Parathyroid adenoma (tissue), 2 donors: ENCODE measurements at regions not wholly inside any gene's neighbourhood (a gene's known extent, or its start where the extent isn't known, plus 50 kb on each side); places are given as distances from the start of the nearest gene placed in this dataset.
"Not testable (repeated sequence)": the region's sequence is repeated elsewhere in the genome, so short reads cannot be mapped to it uniquely, and the experiment has no call there.

Source experiments
- H2AFZ ChIP-seq: fragments of 300-600 bp; sonication (generic); one replicate; pipeline ENCODE4 v1.7.0; 2017; ENCODE audit warnings: antibody characterized with exemption, mild to moderate bottlenecking
- H3K27ac ChIP-seq: fragments of 300-600 bp; sonication (generic); one replicate; pipeline ENCODE4 v1.7.0; 2017
- H3K27me3 ChIP-seq: fragments of 300-600 bp; sonication (generic); one replicate; pipeline ENCODE4 v1.7.0; 2017; ENCODE audit warnings: low read length; ENCODE audit not compliant: control insufficient read depth, insufficient read depth
- H3K36me3 ChIP-seq: fragments of 300-600 bp; sonication (generic); one replicate; pipeline ENCODE4 v1.7.0; 2017; ENCODE audit warnings: low read length; ENCODE audit not compliant: control insufficient read depth, insufficient read depth
- H3K4me1 ChIP-seq: fragments of 300-600 bp; sonication (generic); one replicate; pipeline ENCODE4 v1.7.0; 2017; ENCODE audit warnings: control low read depth
- H3K4me2 ChIP-seq: fragments of 300-600 bp; sonication (generic); one replicate; pipeline ENCODE4 v1.7.0; 2017; ENCODE audit warnings: low read length
- H3K4me3 ChIP-seq: fragments of 300-600 bp; sonication (generic); one replicate; pipeline ENCODE4 v1.7.0; 2017; ENCODE audit warnings: low read depth, low read length
- H3K79me2 ChIP-seq: fragments of 300-600 bp; sonication (generic); one replicate; pipeline ENCODE4 v1.7.0; 2017; ENCODE audit warnings: control low read depth
- H3K9ac ChIP-seq: fragments of 300-600 bp; sonication (generic); one replicate; pipeline ENCODE4 v1.7.0; 2017; ENCODE audit warnings: mild to moderate bottlenecking
- H3K9me3 ChIP-seq: fragments of 300-600 bp; sonication (generic); one replicate; pipeline ENCODE4 v1.7.0; 2017; ENCODE audit warnings: low read length; ENCODE audit not compliant: control insufficient read depth
- TF ChIP-seq, protein P1 (sequence below): fragments of 300-600 bp; sonication (generic); IDR thresholded peaks from one replicate; pipeline ENCODE4 v1.7.0; 2017; ENCODE audit warnings: antibody characterized with exemption, mild to moderate bottlenecking
- donor health status: primary hyperparathyroidism.

DNA sequence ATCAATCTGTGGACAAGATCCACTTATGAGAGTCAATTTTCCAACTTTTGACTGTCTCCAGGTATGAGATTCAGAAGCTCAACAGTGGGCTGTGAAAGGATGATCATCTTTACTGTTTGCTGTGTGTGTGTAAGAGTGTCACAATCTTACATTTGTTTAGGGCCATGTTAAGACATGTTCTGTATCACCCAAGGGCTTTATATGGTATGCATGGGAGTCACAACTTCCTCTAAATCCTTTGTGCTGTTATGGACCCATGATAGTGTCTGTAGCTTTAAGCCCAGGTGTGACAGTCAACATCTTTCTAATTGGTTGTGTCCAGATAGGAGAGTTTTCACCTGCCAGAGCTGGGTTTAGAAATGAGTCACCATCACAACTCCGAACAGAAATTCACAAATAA is 70.2 kb downstream of the ZNF726 start:
- H3K9ac ChIP-seq, H3K4me3 ChIP-seq, H2AFZ ChIP-seq, H3K4me2 ChIP-seq, H3K9me3 ChIP-seq, H3K4me1 ChIP-seq, H3K36me3 ChIP-seq, H3K27me3 ChIP-seq, H3K79me2 ChIP-seq, H3K27ac ChIP-seq: not testable (repeated sequence)

DNA sequence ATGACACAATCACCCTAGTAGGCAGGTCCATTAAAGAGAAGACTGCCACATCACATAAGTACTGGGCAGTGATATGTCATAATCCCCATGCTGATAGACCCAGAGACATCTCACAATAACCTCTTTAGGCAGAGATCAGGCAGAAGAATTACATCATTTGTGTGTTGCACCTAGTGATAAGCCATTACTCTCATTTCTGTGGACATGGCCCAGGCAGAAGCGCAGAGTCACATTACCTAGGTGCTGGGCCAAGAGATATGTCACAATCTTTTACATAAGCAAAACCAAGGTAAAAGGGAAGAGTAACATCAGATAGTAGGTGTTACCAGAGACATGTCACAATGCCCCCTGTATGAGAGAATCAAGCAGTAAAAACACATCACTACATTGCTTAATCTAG is 71.9 kb downstream of the ZNF726 start:
- Histone ChIP-seq H3K36me3 (no peaks in the 10 kb centered on the region), H3K9me3 (no peaks in the 10 kb centered on the region), H3K4me3 (no peak overlapping the region), H3K4me1 (peaks cover 11% of the 10 kb centered on the region), H3K79me2 (no peaks in the 10 kb centered on the region), H3K9ac (no peak overlapping the region), H3K27me3 (no peaks in the 10 kb centered on the region), H2AFZ (no peak overlapping the region), H3K4me2 (no peak overlapping the region), H3K27ac (no peak overlapping the region)
- TF ChIP-seq, protein P1, sequence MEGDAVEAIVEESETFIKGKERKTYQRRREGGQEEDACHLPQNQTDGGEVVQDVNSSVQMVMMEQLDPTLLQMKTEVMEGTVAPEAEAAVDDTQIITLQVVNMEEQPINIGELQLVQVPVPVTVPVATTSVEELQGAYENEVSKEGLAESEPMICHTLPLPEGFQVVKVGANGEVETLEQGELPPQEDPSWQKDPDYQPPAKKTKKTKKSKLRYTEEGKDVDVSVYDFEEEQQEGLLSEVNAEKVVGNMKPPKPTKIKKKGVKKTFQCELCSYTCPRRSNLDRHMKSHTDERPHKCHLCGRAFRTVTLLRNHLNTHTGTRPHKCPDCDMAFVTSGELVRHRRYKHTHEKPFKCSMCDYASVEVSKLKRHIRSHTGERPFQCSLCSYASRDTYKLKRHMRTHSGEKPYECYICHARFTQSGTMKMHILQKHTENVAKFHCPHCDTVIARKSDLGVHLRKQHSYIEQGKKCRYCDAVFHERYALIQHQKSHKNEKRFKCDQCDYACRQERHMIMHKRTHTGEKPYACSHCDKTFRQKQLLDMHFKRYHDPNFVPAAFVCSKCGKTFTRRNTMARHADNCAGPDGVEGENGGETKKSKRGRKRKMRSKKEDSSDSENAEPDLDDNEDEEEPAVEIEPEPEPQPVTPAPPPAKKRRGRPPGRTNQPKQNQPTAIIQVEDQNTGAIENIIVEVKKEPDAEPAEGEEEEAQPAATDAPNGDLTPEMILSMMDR, result no peak

DNA sequence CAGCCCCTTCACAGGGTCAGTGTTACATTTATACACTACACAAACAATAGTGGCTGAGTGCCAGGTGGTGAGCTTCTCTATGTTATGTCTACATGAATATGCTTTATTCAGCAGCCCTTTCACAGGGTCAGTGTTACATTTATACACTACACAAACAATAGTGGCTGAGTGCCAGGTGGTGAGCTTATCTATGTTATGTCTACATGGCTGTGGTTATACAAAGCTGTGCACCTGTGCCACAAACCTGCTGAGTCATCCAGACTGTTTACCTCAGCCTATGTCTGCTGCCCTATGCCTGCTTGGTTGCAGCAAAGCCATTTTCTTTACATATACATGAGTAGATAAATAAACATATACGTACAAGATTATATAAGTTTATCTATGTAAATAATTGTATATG is 76.5 kb downstream of the ZNF726 start:
- Histone ChIP-seq H3K36me3 (no peaks in the 10 kb centered on the region), H2AFZ (no peak overlapping the region), H3K9me3 (no peaks in the 10 kb centered on the region), H3K4me3 (no peak overlapping the region), H3K4me2 (peak overlapping the region; percentile 8), H3K27ac (no peak overlapping the region), H3K4me1 (peaks cover 11% of the 10 kb centered on the region), H3K27me3 (no peaks in the 10 kb centered on the region), H3K79me2 (no peaks in the 10 kb centered on the region), H3K9ac (no peak overlapping the region)
- TF ChIP-seq, protein P1, result no peak

DNA sequence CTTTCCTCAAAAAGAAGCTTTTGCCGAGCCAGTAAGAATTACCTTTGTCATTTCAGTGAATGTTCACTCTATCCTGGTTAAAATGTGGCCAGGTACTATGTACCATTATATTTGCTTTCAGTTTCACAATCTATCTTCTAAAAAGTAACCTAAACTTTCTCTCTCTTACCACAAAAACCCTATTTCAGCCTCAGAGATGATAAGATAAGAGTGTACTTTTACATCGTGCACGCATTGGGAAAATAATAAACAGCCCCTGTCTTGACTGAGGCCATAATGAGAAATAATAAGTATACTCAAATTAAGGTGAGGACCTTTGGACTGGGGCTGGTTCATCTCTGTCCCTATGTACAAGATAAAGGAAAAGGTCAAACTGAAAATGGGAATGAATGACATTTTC is 77.7 kb downstream of the ZNF726 start:
- Histone ChIP-seq H3K36me3 (no peaks in the 10 kb centered on the region), H2AFZ (no peak overlapping the region), H3K79me2 (no peaks in the 10 kb centered on the region), H3K4me1 (peaks cover 11% of the 10 kb centered on the region), H3K27me3 (no peaks in the 10 kb centered on the region), H3K9ac (no peak overlapping the region), H3K4me2 (peak overlapping the region; percentile 37), H3K27ac (no peak overlapping the region), H3K9me3 (no peaks in the 10 kb centered on the region), H3K4me3 (no peak overlapping the region)
- TF ChIP-seq, protein P1, result no peak

DNA sequence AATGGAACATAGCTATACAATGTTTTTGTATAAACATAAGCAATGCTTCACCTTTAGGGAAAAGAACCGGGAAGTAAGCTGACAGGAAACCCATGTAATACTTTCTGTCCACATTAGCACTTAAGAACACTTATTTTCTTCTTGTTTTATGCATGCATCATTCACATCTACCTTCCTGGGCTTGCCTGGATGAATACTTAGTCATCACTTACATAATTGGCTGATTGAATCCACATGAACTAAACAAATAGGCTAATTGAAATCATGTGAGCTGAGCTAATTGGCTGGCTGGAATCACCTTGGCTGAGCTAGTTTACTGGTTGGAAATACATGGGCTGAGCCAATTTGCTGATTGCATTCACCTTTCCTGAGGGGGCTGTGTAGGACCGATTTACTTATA is 78.8 kb downstream of the ZNF726 start:
- H3K4me2 ChIP-seq, result no peak overlapping the region
- no peak overlapping the region for H3K4me3 ChIP-seq
- H3K36me3 ChIP-seq, result no peaks in the 10 kb centered on the region
- no peak overlapping the region for H3K9ac ChIP-seq
- no peak overlapping the region for H3K27ac ChIP-seq
- TF ChIP-seq, protein P1, result no peak
- no peak overlapping the region for H2AFZ ChIP-seq
- H3K79me2 ChIP-seq, result no peaks in the 10 kb centered on the region
- H3K4me1 ChIP-seq, result peaks cover 11% of the 10 kb centered on the region
- H3K9me3 ChIP-seq, result no peaks in the 10 kb centered on the region
- H3K27me3 ChIP-seq, result no peaks in the 10 kb centered on the region
